HG03135 (cell line): ENCODE measurements at regions not wholly inside any gene's neighbourhood (a gene's known extent, or its start where the extent isn't known, plus 50 kb on each side); places are given as distances from the start of the nearest gene placed in this dataset.

ENCODE experiments used
- ATAC-seq: cut with Tn5 transposase; IDR thresholded peaks from one replicate; pipeline ENCODE4 v1.9.1; 2021; ENCODE audit warnings: mild to moderate bottlenecking, moderate library complexity; ENCODE audit not compliant: unreplicated experiment

- ATAC-seq = no peak
Measured at GRCh38 chr2:120683701-120684100, 52.0 kb upstream of the GLI2 start.

DNA sequence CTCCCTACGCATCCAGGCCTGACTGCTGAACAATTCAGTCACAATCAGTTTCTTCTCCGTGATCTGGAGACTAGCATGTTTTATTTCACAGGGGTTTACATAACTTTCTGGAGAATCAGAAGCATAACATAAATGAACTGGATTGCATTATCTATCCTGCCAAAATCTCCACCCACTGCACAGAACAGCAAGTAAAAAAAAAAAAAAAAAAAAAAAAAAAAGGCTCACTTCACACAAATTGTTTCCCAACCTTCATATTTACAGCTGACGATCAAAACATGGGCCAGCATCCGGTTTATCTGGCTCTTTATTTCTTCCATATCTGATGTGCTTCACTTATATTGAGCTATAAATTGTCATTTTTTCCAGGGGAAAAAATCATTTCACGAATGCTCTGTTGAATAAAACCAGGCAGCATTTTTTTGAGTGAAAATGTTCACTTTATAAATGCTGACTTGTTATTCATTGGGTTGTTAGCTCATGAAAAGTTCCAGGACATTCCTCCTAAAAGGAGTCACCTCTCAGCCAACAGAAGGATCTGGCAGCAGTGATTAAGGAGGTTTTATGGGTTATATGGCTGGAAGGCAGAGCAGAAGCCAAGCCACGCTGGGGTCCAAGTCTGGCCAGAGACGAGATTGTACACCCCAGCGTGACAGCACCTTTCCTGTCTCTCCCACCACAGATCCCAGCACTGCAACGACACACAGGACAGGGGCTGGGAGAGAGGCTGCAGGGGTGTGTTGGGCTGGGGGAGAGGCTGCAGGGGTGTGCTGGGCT lies 51.2 kb upstream of the GLI2 start:
- no peak for ATAC-seq

- ATAC-seq = no peak
Measured at GRCh38 chr2:120685066-120685973, 50.3 kb upstream of the GLI2 start.
